Left ventricle myocardium inferior (tissue), 1 donor: ENCODE measurements at regions not wholly inside any gene's neighbourhood (a gene's known extent, or its start where the extent isn't known, plus 50 kb on each side); places are given as distances from the start of the nearest gene placed in this dataset.

Experiments
- DNase-seq: peaks from one replicate; pipeline ENCODE4 v3.0.0-alpha.2; 2020
- H3K27ac ChIP-seq: fragments of 200-600 bp; replicated peaks from 2 replicates; pipeline ENCODE4 v1.8.0; 2021
- H3K27me3 ChIP-seq: fragments of 200-600 bp; 2 replicates; pipeline ENCODE4 v1.8.0; 2021; ENCODE audit warnings: low read depth
- H3K36me3 ChIP-seq: fragments of 200-600 bp; 2 replicates; pipeline ENCODE4 v1.8.0; 2021
- H3K4me1 ChIP-seq: fragments of 200-600 bp; 2 replicates; pipeline ENCODE4 v1.8.0; 2021
- H3K4me3 ChIP-seq: fragments of 200-600 bp; 2 replicates; pipeline ENCODE4 v1.8.0; 2021; ENCODE audit warnings: mild to moderate bottlenecking, moderate library complexity
- H3K9me3 ChIP-seq: fragments of 200-600 bp; replicated peaks from 2 replicates; pipeline ENCODE4 v1.8.0; 2021
- CTCF ChIP-seq: fragments of 200-600 bp; IDR thresholded peaks from 2 replicates; pipeline ENCODE4 v1.8.0; 2021; ENCODE audit warnings: antibody characterized with exemption, mild to moderate bottlenecking, borderline replicate concordance
- intact Hi-C: fragments of 100-400 bp; cut with micrococcal nuclease; formaldehyde crosslinking; loops from one replicate; pipeline ENCODE4 v1.11.0; 2022
- donor health status: DM: no; HTN: yes; CAD: no; lungs with severe emphysema.

- intact Hi-C loops = no loop called here
- H3K4me3 ChIP-seq = no peak overlapping the region
- no peak overlapping the region for H3K27ac ChIP-seq
- peaks cover 49% of the 10 kb centered on the region for H3K4me1 ChIP-seq
- H3K9me3 ChIP-seq = no peaks in the 10 kb centered on the region
- TF ChIP-seq CTCF = no peak
- DNase-seq = no peak
- no peaks in the 10 kb centered on the region for H3K36me3 ChIP-seq
- H3K27me3 ChIP-seq = no peaks in the 10 kb centered on the region
These were observed 102.3 kb upstream of the ID2 start for GRCh38 chr2:8579485-8580085.

GRCh38 chr2:8580316-8581233 is 101.3 kb upstream of the ID2 start:
- intact Hi-C loops = no loop called here
- Histone ChIP-seq H3K27ac (no peak overlapping the region), H3K36me3 (no peaks in the 10 kb centered on the region), H3K9me3 (no peaks in the 10 kb centered on the region), H3K27me3 (no peaks in the 10 kb centered on the region), H3K4me1 (peaks cover 39% of the 10 kb centered on the region), H3K4me3 (no peak overlapping the region)
- DNase-seq = no peak
- no peak for TF ChIP-seq CTCF

- Histone ChIP-seq H3K27ac (no peak overlapping the region), H3K4me1 (peaks cover 39% of the 10 kb centered on the region), H3K9me3 (no peaks in the 10 kb centered on the region), H3K4me3 (no peak overlapping the region), H3K36me3 (no peaks in the 10 kb centered on the region), H3K27me3 (no peaks in the 10 kb centered on the region)
- TF ChIP-seq CTCF = no peak
- DNase-seq = no peak
- intact Hi-C loops = no loop called here
These were observed 100.7 kb upstream of the ID2 start for GRCh38 chr2:8581234-8581561.

GRCh38 chr2:8581601-8582041 is 100.2 kb upstream of the ID2 start:
- H3K4me1 ChIP-seq = peaks cover 39% of the 10 kb centered on the region
- H3K4me3 ChIP-seq = no peak overlapping the region
- H3K36me3 ChIP-seq = no peaks in the 10 kb centered on the region
- DNase-seq = no peak
- H3K27ac ChIP-seq = peak overlapping the region; percentile 76
- H3K9me3 ChIP-seq = no peaks in the 10 kb centered on the region
- H3K27me3 ChIP-seq = no peaks in the 10 kb centered on the region
- intact Hi-C loops = no loop called here
- no peak for TF ChIP-seq CTCF

- H3K27ac ChIP-seq = peak overlapping the region; percentile 76
- DNase-seq = no peak
- intact Hi-C loops = no loop called here
- peaks cover 39% of the 10 kb centered on the region for H3K4me1 ChIP-seq
- no peak overlapping the region for H3K4me3 ChIP-seq
- no peaks in the 10 kb centered on the region for H3K9me3 ChIP-seq
- H3K27me3 ChIP-seq = no peaks in the 10 kb centered on the region
- H3K36me3 ChIP-seq = no peaks in the 10 kb centered on the region
- no peak for TF ChIP-seq CTCF
These were observed 99.7 kb upstream of the ID2 start for GRCh38 chr2:8582191-8582590.
